ENCODE measurements at regions not wholly inside any gene's neighbourhood (a gene's known extent, or its start where the extent isn't known, plus 50 kb on each side); places are given as distances from the start of the nearest gene placed in this dataset.

- DNase-seq (ENCODE audit: low read depth), result no peak
Observed at GRCh38 chr18:22113144-22113844, 56.1 kb upstream of the GATA6 start.

GRCh38 chr18:22114526-22115321, 54.7 kb upstream of the GATA6 start:
- DNase-seq (ENCODE audit: low read depth), result no peak

- no peak for DNase-seq (ENCODE audit: low read depth)
Observed at GRCh38 chr18:22115573-22115972, 53.8 kb upstream of the GATA6 start.
